HFFc6 (cell line): ENCODE measurements at regions not wholly inside any gene's neighbourhood (a gene's known extent, or its start where the extent isn't known, plus 50 kb on each side); places are given as distances from the start of the nearest gene placed in this dataset.

Source experiments
- DNase-seq: peaks from one replicate; pipeline ENCODE4 v3.0.0-alpha.2; 2018
- H3K27ac Mint-ChIP-seq: 2 replicates; pipeline ENCODE4 v1.8.0; 2020; ENCODE audit warnings: mild to moderate bottlenecking, mixed read lengths
- H3K27me3 Mint-ChIP-seq: 2 replicates; pipeline ENCODE4 v1.8.0; 2021; ENCODE audit warnings: mild to moderate bottlenecking, moderate library complexity, mixed read lengths; ENCODE audit not compliant: insufficient read depth
- H3K36me3 Mint-ChIP-seq: 2 replicates; pipeline ENCODE4 v1.8.0; 2021; ENCODE audit warnings: low read depth, mixed read lengths
- H3K4me1 Mint-ChIP-seq: 2 replicates; pipeline ENCODE4 v1.8.0; 2020; ENCODE audit warnings: low read depth, mixed read lengths
- H3K4me3 Mint-ChIP-seq: 2 replicates; pipeline ENCODE4 v1.8.0; 2020; ENCODE audit warnings: mild to moderate bottlenecking, moderate library complexity, mixed read lengths
- H3K9me3 Mint-ChIP-seq: 2 replicates; pipeline ENCODE4 v1.8.0; 2020; ENCODE audit warnings: mild to moderate bottlenecking, mixed read lengths
- CTCF ChIP-seq: fragments of 200-600 bp; sonication (generic); IDR thresholded peaks from 2 replicates; pipeline ENCODE4 v1.5.0; 2021; ENCODE audit warnings: antibody characterized with exemption, mild to moderate bottlenecking

GRCh38 chr9:89739511-89739910 is 134.7 kb downstream of the GADD45G start:
- no peaks in the 10 kb centered on the region for H3K36me3 Mint-ChIP-seq
- H3K4me1 Mint-ChIP-seq, result no peaks in the 10 kb centered on the region
- no peak overlapping the region for H3K4me3 Mint-ChIP-seq
- TF ChIP-seq CTCF, result no peak
- no peak overlapping the region for H3K27ac Mint-ChIP-seq
- no peak for DNase-seq
- no peaks in the 10 kb centered on the region for H3K27me3 Mint-ChIP-seq
- peaks cover 44% of the 10 kb centered on the region for H3K9me3 Mint-ChIP-seq

- Mint-ChIP-seq H3K27ac (no peak overlapping the region), H3K36me3 (no peaks in the 10 kb centered on the region), H3K9me3 (peaks cover 43% of the 10 kb centered on the region), H3K27me3 (no peaks in the 10 kb centered on the region), H3K4me3 (no peak overlapping the region), H3K4me1 (no peaks in the 10 kb centered on the region)
- TF ChIP-seq CTCF, result no peak
- DNase-seq, result no peak
Observed at GRCh38 chr9:89739916-89740315, 135.1 kb downstream of the GADD45G start.

GRCh38 chr9:89740722-89741121 is 135.9 kb downstream of the GADD45G start:
- no peaks in the 10 kb centered on the region for H3K36me3 Mint-ChIP-seq
- H3K4me1 Mint-ChIP-seq, result no peaks in the 10 kb centered on the region
- no peak for TF ChIP-seq CTCF

GRCh38 chr9:89742660-89743059 is 137.8 kb downstream of the GADD45G start:
- no peaks in the 10 kb centered on the region for H3K27me3 Mint-ChIP-seq
- no peak for TF ChIP-seq CTCF
- H3K9me3 Mint-ChIP-seq, result peaks cover 55% of the 10 kb centered on the region
- no peak overlapping the region for H3K4me3 Mint-ChIP-seq
- H3K36me3 Mint-ChIP-seq, result 0 out of 2 replicates have a peak, but pooled peaks cover 6% of the 10 kb centered on the region
- H3K27ac Mint-ChIP-seq, result no peak overlapping the region
- no peaks in the 10 kb centered on the region for H3K4me1 Mint-ChIP-seq
- DNase-seq, result no peak

More at GRCh38 chr9:89740722-89741121, 135.9 kb downstream of the GADD45G start:
- DNase-seq, result no peak
- H3K27ac Mint-ChIP-seq, result no peak overlapping the region
- peaks cover 45% of the 10 kb centered on the region for H3K9me3 Mint-ChIP-seq
- no peak overlapping the region for H3K4me3 Mint-ChIP-seq
- no peaks in the 10 kb centered on the region for H3K27me3 Mint-ChIP-seq

GRCh38 chr9:89743216-89743572 is 138.4 kb downstream of the GADD45G start:
- Mint-ChIP-seq H3K27me3 (no peaks in the 10 kb centered on the region), H3K27ac (no peak overlapping the region), H3K9me3 (peaks cover 55% of the 10 kb centered on the region), H3K4me1 (no peaks in the 10 kb centered on the region), H3K36me3 (0 out of 2 replicates have a peak, but pooled peaks cover 6% of the 10 kb centered on the region), H3K4me3 (no peak overlapping the region)
- no peak for TF ChIP-seq CTCF
- DNase-seq, result no peak
